GM20000 (cell line): ENCODE measurements at regions not wholly inside any gene's neighbourhood (a gene's known extent, or its start where the extent isn't known, plus 50 kb on each side); places are given as distances from the start of the nearest gene placed in this dataset.

Experiments
- DNase-seq: peaks from one replicate; pipeline ENCODE4 v3.0.0; 2012; ENCODE audit warnings: low spot score
- TF ChIP-seq, protein P1 (sequence below): IDR thresholded peaks from 2 replicates; pipeline ENCODE4 v1.5.1; 2012; ENCODE audit warnings: mild to moderate bottlenecking, control low read depth; ENCODE audit errors: extremely low read depth, missing control alignments

DNA sequence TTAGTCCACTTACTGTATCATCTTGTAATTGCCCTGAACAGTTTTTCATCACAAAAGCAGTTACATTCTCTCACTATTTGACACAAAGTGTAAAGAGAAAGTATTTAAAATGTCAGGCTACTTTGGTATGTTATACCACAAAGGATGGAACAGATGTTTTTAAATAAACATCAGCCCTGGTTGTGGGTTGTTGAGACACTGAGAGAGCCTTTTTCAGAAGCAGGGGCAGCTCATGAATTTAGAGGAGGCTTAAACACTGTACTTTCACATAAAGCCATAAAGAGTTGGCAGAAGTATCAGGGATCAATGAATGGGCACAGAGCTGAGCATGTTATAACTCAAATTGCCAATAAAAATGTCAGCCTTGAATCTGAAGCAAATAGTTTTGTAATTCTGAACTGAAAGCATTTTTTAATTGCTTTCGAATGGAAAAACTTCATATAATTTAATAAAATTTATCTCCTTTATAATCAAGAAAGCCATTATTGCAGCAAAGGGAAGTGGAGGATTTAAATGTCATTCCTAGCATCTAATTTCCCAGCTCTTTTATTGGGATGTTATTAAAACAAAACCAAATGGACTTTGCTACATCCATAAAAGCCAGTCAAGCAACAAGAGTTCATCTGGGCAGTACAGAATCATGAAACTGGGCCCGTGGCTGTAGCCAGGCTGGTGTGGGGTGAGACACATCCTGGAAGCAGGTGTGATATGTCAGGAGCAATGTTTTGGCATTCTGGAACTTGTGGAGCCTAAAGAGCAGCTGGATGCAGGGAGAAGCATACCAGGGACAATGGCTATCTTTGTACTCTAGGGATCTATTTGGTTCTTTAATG, 95.1 kb upstream of the NT5C1B start:
- TF ChIP-seq, protein P1, sequence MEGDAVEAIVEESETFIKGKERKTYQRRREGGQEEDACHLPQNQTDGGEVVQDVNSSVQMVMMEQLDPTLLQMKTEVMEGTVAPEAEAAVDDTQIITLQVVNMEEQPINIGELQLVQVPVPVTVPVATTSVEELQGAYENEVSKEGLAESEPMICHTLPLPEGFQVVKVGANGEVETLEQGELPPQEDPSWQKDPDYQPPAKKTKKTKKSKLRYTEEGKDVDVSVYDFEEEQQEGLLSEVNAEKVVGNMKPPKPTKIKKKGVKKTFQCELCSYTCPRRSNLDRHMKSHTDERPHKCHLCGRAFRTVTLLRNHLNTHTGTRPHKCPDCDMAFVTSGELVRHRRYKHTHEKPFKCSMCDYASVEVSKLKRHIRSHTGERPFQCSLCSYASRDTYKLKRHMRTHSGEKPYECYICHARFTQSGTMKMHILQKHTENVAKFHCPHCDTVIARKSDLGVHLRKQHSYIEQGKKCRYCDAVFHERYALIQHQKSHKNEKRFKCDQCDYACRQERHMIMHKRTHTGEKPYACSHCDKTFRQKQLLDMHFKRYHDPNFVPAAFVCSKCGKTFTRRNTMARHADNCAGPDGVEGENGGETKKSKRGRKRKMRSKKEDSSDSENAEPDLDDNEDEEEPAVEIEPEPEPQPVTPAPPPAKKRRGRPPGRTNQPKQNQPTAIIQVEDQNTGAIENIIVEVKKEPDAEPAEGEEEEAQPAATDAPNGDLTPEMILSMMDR: no peak
- DNase-seq: no peak

GRCh38 chr2:18682681-18683080, 93.3 kb upstream of the NT5C1B start:
- TF ChIP-seq, protein P1: no peak

DNA sequence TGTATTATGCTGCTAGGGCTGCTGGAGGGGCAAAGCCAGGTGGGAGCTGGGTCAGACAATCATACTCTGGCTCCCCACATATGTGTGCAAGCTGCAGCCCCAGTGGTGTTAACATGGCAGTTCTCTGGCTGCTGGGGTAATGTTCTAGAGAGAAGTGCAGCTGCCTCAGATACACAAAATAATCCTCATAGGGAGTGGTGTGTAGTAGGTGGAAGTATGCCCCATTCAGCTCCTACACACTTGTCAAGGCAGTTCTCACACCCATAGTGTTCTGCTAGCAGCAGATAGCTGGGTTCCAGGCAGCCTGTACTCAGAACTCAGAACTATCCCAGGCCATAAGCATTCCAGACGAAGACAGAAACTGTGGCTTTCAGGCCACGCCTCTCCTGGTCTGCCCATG, 87.9 kb upstream of the NT5C1B start:
- TF ChIP-seq, protein P1: no peak
- DNase-seq: no peak

More at GRCh38 chr2:18682681-18683080, 93.3 kb upstream of the NT5C1B start:
- no peak for DNase-seq

DNA sequence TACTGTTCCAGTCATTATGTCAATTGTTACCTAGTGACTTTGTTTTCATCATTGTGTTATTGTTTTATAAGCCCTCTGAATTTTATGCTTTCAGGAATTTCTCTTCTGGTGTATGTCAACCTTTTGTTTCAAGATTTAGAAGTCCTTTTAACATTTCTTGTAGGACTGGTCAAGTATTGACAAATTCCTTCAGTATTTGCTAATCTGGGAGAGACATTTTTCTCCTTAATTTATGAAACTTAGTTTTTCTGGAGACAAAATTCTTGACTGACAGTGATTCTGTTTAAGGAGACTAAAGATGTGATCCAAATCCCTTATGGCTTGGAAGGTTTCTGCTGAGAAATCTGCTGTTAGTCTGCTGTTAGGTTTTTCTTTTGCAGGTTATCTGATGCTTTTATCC, 84.9 kb upstream of the NT5C1B start:
- TF ChIP-seq, protein P1: no peak
- no peak for DNase-seq

DNA sequence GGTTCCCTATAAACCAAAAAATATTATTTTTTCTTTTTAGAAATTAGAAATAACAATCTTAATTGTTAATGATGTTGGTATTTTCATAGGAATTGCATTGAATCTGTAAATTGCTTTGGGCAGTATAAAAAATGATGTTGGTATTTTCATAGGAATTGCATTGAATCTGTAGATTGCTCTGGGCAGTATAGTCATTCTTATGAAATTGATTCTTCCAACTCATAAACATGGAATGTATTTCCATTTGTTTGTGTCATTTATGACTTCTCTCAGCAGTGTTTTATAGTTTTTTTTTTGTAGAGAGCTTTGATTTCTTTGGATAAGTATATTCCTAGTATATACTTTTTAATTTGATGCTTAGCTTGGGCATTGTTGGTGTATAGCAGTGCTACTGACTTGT, 82.0 kb upstream of the NT5C1B start:
- TF ChIP-seq, protein P1: no peak
- DNase-seq: no peak

DNA sequence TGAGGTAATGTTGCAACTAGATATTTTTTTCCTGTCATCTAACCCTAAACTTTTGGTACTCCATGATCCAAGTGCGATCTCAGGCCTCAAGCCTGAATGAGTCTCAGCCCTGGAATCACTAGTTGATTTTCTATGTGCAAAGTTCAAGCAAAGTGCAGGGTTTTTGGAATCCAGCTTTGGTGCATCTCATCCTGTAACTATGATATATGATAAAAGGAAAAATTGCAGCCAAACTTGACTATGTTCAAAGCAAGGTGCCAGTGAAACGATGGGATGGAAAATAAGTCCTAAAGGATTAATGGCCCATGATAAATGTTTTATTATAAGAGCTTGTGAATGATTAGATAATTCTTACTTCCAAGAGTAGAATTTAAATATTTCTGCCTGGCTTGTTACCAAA, 78.9 kb upstream of the NT5C1B start:
- TF ChIP-seq, protein P1: no peak
- DNase-seq: no peak

- TF ChIP-seq, protein P1: no peak
- no peak for DNase-seq
Measured at GRCh38 chr2:18664421-18664820, 75.1 kb upstream of the NT5C1B start.
